ENCODE measurements at regions not wholly inside any gene's neighbourhood (a gene's known extent, or its start where the extent isn't known, plus 50 kb on each side); places are given as distances from the start of the nearest gene placed in this dataset.

DNA sequence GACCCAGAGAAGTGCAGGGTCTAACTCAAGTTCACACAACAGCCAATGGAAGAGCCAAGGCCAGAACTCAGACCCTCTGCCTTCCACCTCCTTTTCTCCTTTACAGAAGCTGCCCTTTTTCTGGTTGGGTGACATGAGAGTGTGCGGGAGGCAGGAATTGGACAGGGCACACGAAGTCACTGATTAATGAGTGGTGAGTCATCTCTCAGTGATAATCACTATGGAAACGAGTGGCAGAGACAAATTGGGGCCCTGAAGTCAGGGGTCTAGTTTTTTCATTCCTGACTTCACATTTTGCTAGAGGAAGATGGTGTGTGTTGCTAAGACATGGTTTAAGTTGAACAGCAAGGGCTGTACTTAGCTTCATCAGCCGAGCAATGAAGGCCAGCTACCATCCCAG lies 312.7 kb upstream of the CCL2 start:
- no peak for DNase-seq (ENCODE audit: extremely low spot score, unreplicated experiment)
- TF ChIP-seq, protein P1, sequence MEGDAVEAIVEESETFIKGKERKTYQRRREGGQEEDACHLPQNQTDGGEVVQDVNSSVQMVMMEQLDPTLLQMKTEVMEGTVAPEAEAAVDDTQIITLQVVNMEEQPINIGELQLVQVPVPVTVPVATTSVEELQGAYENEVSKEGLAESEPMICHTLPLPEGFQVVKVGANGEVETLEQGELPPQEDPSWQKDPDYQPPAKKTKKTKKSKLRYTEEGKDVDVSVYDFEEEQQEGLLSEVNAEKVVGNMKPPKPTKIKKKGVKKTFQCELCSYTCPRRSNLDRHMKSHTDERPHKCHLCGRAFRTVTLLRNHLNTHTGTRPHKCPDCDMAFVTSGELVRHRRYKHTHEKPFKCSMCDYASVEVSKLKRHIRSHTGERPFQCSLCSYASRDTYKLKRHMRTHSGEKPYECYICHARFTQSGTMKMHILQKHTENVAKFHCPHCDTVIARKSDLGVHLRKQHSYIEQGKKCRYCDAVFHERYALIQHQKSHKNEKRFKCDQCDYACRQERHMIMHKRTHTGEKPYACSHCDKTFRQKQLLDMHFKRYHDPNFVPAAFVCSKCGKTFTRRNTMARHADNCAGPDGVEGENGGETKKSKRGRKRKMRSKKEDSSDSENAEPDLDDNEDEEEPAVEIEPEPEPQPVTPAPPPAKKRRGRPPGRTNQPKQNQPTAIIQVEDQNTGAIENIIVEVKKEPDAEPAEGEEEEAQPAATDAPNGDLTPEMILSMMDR (conservative IDR thresholded peaks at IDR 0.05): no peak
- H3K27me3 Mint-ChIP-seq: peaks cover 37% of the 10 kb centered on the region
- no peak overlapping the region for H3K4me3 Mint-ChIP-seq
- no peaks in the 10 kb centered on the region for H3K9me3 Mint-ChIP-seq
- H3K27ac Mint-ChIP-seq: no peak overlapping the region
- peaks cover 13% of the 10 kb centered on the region for H3K4me1 Mint-ChIP-seq (ENCODE audit: unreplicated experiment)
- no peaks in the 10 kb centered on the region for H3K36me3 Mint-ChIP-seq

DNA sequence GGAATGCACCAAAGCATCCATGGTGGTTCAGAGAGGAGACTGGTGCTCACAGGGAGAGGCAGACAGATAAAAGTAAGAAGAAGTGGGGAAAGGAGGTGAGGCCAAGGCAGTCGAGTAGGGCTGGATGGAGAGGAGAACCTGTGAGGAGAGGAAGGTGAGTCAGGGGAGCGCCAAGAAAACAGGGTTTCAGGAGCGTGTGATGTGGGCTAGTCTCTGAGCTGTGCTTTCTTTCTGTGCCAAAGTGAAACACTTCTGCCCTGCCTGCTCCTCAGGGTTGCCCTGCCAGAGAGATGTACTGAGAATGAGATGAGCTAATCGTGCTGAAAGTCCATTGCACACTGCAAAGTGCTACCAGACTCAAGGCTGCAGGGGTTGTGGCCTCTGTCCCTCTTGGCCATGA lies 310.7 kb upstream of the CCL2 start:
- Mint-ChIP-seq H3K27ac (no peak overlapping the region), H3K4me3 (no peak overlapping the region), H3K27me3 (peaks cover 34% of the 10 kb centered on the region), H3K36me3 (no peaks in the 10 kb centered on the region), H3K4me1 (ENCODE audit: unreplicated experiment) (peaks cover 10% of the 10 kb centered on the region), H3K9me3 (no peaks in the 10 kb centered on the region)
- DNase-seq (ENCODE audit: extremely low spot score, unreplicated experiment): no peak
- TF ChIP-seq, protein P1 (conservative IDR thresholded peaks at IDR 0.05): no peak

DNA sequence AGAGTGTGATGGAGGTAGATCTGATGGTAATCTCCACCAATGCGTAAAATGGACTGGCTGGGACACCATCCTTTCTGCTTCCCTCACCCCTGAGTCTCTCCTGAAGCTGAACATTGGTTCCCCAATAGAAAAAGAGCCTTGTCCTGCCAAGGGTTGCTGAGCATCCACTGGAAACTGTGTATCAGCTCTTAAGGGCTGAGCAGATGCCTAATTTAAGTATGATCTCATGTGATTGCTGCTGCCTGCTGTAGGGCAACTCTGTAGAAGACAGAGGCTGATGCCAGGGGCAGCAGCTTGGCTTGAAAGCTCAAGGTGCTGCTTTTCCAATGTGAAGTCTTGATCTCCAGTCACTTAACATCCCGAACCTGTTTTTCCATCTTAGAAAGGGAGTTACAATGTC lies 310.3 kb upstream of the CCL2 start:
- Mint-ChIP-seq H3K36me3 (no peaks in the 10 kb centered on the region), H3K9me3 (no peaks in the 10 kb centered on the region), H3K27me3 (peaks cover 31% of the 10 kb centered on the region), H3K4me3 (no peak overlapping the region), H3K27ac (no peak overlapping the region), H3K4me1 (ENCODE audit: unreplicated experiment) (peaks cover 10% of the 10 kb centered on the region)
- DNase-seq (ENCODE audit: extremely low spot score, unreplicated experiment): no peak
- TF ChIP-seq, protein P1 (conservative IDR thresholded peaks at IDR 0.05): no peak

DNA sequence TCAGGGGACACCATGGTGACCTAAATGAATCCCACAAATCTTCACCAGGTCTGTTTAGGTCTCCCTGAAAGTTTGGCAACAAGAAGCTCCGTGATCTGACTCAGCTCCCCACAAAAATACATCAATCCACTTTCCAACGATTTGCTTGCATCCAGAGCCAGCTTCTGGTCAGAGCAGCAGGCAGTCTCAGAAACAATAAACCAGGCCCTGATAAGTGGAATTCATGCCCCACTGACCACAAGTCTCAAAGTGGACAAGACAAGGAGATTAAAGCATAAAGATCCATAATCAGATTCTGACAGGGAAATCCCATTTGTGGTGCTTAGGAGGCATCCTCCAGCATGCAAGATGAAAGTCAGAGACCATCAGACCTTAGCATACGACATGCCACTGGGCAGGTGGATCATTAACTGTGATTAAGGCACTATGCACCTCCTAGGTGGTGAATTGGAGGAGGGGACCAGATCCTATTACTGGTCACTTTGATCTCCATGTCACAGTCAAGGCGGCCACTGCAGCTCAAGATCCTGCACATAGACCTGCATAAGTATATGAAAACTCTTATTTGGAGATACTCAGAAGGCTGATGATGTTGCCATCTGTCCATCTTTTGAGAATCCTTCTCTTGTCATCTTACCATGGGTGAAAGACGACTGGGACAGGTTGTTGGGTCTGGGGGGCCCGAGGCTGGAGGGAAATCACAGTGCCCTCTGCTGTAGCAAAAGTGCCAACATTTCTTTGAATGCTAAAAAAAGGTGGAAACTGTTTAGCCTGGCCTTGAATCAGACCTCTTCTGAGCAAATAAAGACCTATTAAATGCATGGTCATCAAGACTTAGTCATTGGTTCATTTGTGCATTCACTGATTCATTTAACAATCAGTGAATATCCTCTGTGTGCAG lies 309.2 kb upstream of the CCL2 start:
- Mint-ChIP-seq H3K4me1 (ENCODE audit: unreplicated experiment) (peaks cover 5% of the 10 kb centered on the region), H3K27ac (no peak overlapping the region), H3K9me3 (no peaks in the 10 kb centered on the region), H3K36me3 (no peaks in the 10 kb centered on the region), H3K4me3 (no peak overlapping the region), H3K27me3 (peaks cover 24% of the 10 kb centered on the region)
- TF ChIP-seq, protein P1 (conservative IDR thresholded peaks at IDR 0.05): no peak
- no peak for DNase-seq (ENCODE audit: extremely low spot score, unreplicated experiment)

DNA sequence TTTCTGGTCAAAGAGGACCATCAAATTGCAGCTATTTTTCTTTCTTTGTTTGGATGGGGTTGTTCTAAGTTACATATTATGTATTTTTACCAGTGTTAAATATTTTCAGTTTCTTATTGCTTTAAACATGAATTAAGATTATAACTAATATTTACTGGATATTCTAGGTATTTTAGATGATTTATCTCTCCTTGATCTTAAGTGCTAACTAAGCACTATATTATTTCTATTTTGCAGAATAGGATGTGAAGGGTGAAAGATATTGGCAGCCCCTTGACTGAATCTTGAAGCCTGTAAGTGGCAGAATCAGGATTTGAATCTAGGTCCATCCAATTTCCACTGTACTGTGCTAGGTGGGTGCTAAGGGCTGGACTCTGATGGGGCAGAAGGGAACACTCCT lies 307.3 kb upstream of the CCL2 start:
- Mint-ChIP-seq H3K36me3 (no peaks in the 10 kb centered on the region), H3K27me3 (peaks cover 24% of the 10 kb centered on the region), H3K27ac (no peak overlapping the region), H3K4me1 (ENCODE audit: unreplicated experiment) (peaks cover 3% of the 10 kb centered on the region), H3K9me3 (no peaks in the 10 kb centered on the region), H3K4me3 (no peak overlapping the region)
- TF ChIP-seq, protein P1 (conservative IDR thresholded peaks at IDR 0.05): no peak
- no peak for DNase-seq (ENCODE audit: extremely low spot score, unreplicated experiment)
